GM21619 (cell line): ENCODE measurements at regions not wholly inside any gene's neighbourhood (a gene's known extent, or its start where the extent isn't known, plus 50 kb on each side); places are given as distances from the start of the nearest gene placed in this dataset.

Experiments used
- ATAC-seq: cut with Tn5 transposase; IDR thresholded peaks from one replicate; pipeline ENCODE4 v1.9.1; 2021; ENCODE audit not compliant: unreplicated experiment

DNA sequence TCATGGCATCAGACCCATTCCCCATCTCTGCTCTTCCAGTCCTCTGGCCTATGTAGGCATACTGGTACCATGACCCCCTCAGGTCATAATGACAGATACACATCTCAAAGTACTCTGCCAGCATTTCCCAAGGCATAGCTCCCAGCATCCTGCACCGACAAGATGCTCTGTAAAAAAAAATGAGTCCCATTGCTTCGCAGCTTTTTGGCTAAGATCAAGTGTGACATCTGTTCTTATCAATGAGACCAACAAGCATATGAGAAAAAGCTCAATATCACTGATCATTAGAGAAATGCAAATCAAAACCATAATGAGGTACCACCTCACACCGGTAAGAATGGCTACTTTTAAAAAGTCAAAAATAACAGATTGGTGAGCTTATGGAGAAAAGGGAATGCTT is 463.9 kb upstream of the PROK2 start:
- ATAC-seq = no peak

GRCh38 chr3:72248389-72248761 is 463.4 kb upstream of the PROK2 start:
- ATAC-seq = no peak

GRCh38 chr3:72247645-72248388 is 462.9 kb upstream of the PROK2 start:
- ATAC-seq = no peak

DNA sequence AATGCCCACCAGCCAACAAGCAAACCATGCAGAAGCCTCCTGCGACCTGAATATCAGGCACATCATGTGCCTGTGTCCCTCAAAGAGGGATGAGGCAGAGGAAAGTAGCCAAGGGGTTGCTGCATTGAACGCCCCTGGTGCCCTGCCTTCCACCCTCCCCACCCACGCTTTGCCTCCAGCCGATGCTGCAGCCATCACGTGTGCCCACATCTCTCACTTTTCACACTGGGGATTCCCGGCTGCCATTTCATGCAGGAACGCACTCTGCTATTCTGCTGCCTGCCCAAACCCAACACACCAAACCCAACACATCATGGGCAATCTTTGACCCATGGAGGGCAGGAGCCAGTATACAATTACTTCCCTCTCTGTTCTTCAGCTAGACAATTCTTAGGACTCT is 462.2 kb upstream of the PROK2 start:
- no peak for ATAC-seq

- no peak for ATAC-seq
Observed at GRCh38 chr3:72246685-72247084, 461.7 kb upstream of the PROK2 start.

DNA sequence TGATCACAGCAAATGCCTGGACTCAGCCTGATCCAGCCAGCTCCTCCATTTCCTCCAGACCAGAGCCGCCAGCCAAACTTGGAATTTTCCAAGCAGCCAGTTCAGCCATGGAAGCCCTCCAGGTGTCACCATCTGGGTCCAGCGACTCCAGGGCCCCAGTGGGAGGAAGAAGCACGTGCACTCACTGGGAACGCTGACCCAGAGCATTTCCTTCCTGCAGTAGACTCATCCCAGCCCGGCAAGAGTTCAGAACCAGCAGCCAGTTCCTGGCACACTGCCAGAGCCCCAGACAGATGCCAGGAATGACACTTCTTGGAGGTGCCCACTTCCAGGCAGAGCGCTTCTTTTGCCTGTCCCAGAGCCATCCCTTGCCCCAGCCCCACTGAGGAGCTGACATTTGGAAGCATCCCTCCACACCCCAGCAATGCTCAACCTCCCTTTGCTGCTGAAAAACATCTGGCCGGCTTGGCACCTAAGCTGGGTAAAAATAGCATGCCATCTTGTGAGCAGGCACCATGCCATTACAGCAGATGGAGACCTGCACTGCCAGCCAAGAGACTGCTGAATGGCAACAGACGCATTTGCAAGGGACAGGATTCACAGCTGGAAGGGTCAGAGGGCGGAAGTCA is 460.3 kb upstream of the PROK2 start:
- ATAC-seq = no peak

DNA sequence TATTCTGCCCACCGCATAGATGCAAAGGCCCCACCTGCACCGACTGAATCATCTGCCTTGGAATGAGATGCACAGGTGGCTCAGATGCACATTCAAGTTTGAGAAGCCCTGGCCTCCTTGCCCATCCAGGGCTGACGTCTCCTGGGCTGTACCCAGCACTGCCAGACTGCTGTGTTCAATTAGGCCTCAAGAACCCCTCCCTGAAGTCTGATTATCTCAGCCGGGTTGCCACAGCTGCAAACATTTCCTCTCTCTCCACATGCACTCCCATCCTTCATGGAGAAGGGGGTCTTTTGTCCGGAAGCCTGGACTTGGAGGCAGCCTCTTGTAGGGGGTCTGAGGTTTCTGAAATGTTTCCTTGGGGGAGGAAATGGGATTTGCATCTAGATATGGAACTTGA is 459.4 kb upstream of the PROK2 start:
- no peak for ATAC-seq

DNA sequence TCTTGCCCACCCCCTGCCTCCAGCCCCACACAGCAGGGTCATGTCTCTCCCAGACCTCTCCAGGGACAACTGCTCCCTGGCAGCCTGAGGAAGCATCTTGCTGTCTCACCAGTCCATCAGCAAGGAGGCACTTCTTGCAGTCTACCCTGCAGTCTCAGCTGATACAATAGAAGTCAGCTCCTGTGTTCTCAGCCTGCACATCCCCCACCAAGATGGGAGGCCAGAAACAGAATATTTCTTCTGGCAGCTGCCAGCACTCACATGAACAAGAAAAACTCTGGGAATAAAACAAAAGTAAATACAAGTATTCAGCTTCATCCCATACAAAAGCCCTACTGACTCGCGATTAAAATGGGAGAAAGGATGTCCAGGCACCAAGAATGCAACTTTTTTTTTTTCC is 457.4 kb upstream of the PROK2 start:
- no peak for ATAC-seq

GRCh38 chr3:72241525-72241924 is 456.6 kb upstream of the PROK2 start:
- no peak for ATAC-seq

GRCh38 chr3:72240531-72240930 is 455.6 kb upstream of the PROK2 start:
- no peak for ATAC-seq

GRCh38 chr3:72238801-72239200 is 453.9 kb upstream of the PROK2 start:
- ATAC-seq = no peak

GRCh38 chr3:72238010-72238691 is 453.2 kb upstream of the PROK2 start:
- ATAC-seq = no peak

DNA sequence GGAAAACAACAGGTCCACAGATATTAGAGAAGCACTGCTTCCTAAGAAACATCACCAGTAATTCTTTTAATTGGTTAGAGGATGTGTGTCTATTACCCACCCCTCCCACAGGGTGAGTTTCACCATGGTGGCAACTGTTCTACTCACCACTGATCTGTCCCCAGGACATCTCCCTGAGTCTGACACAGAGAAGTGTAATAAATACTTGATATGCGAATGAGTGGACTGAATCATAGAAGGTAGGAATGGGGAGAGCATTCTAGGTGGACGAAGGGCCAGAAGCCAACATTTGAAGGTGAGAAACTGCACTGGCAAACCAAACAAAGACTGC is 452.7 kb upstream of the PROK2 start:
- no peak for ATAC-seq

- ATAC-seq = no peak
Observed at GRCh38 chr3:72234391-72234790, 449.4 kb upstream of the PROK2 start.

DNA sequence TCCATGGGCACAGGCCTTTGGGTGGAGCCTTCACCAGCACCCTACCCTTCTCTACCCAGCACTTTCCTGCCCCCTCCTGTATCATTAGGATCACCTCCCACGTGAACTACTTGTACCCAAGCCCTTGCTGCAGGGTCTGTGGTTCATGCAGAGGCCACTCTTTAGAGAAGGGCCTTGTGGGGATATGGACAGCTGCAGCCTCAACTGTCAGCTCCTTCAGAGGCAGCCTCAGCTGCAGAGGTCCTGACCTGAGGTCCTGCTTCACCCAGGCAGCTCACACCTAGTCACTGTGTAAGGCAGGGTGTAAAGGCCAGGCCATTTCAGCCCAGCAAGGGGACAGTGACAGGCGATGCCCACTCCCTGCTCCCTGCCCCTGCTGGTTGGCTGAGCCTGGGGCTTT is 448.6 kb upstream of the PROK2 start:
- ATAC-seq = no peak

DNA sequence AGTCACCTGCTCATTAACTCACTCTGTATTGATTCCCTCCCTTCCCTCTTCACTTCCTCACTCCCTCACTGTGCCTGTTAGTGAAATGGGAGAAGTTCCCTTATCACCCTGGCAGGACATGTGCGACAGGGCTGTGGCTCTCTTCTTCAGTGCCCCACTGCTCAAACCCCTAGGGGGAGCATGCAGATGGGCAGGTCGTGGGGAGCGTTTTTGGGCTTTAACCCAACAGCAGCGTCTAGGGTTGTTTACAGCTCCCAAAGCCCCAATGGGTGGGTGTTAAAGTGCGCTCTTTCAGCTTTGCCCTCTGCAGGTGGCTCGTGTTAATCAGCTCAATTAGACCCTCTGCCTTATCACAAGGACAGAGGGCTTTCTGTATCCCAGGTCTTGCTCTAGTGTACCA is 447.8 kb upstream of the PROK2 start:
- ATAC-seq = no peak

DNA sequence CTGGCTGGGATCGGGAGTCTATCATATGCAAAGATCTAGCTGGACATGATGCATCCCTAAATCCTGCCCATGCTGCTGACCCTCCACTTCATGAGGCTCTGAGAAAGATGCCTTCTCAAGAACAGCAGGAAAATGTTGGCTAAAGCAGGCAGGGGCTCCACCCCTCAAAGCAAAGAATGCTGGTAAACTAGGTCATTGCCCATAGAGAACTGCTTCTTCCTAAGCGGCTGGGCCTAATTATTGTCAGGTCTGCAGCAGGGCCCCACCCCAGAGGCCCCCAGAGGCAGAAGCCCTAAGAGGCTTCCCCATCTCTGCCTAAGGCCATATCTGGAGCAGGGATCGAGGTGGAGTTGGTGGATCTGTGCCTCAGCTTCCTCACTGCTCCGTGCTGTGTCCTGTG is 447.4 kb upstream of the PROK2 start:
- no peak for ATAC-seq

GRCh38 chr3:72231439-72232196 is 446.7 kb upstream of the PROK2 start:
- ATAC-seq = no peak

- no peak for ATAC-seq
Observed at GRCh38 chr3:72230774-72231379, 445.9 kb upstream of the PROK2 start.

DNA sequence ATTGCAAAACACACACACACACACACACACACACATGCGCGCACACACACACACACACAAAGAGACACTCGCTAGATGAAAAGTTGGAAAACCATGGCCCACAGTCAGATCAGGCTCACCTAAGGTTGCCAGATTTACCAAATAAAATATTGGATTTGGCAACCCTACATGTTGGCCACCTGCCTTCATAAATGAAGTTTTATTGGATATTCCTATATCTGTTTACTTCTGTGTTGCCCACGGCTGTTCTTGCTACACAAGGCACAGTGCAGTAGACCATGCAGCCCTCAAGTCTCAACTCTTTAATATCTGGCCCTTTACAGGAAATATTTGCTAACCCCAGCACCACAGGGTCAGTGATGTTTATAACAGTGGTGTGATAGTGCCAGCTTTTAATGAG is 445.0 kb upstream of the PROK2 start:
- ATAC-seq = no peak

- ATAC-seq = no peak
Observed at GRCh38 chr3:72227486-72228070, 442.6 kb upstream of the PROK2 start.
